Osteoblast (primary cell): ENCODE measurements at regions not wholly inside any gene's neighbourhood (a gene's known extent, or its start where the extent isn't known, plus 50 kb on each side); places are given as distances from the start of the nearest gene placed in this dataset.

ENCODE experiments used
- DNase-seq: peaks from one replicate; pipeline ENCODE4 v3.0.0; 2011; ENCODE audit warnings: low spot score, mixed read lengths; ENCODE audit not compliant: insufficient read length; ENCODE audit errors: missing footprints
- H2AFZ ChIP-seq: 2 replicates; pipeline ENCODE4 v1.6.0; 2011; ENCODE audit warnings: mild to moderate bottlenecking, low read length
- H3K27ac ChIP-seq: 2 replicates; pipeline ENCODE4 v1.5.1; 2011; ENCODE audit warnings: mild to moderate bottlenecking, low read depth, low read length, moderate library complexity
- H3K27me3 ChIP-seq: 2 replicates; pipeline ENCODE4 v1.6.0; 2012; ENCODE audit warnings: mild to moderate bottlenecking, control low read depth, inconsistent platforms, low read length, moderate library complexity; ENCODE audit not compliant: insufficient read depth
- H3K36me3 ChIP-seq: 2 replicates; pipeline ENCODE4 v1.5.1; 2011; ENCODE audit warnings: mild to moderate bottlenecking, low read length, control low read depth, moderate library complexity; ENCODE audit not compliant: insufficient read depth
- H3K4me1 ChIP-seq: 2 replicates; pipeline ENCODE4 v1.5.1; 2011; ENCODE audit warnings: mild to moderate bottlenecking, low read length, control low read depth, moderate library complexity; ENCODE audit not compliant: insufficient read depth
- H3K4me2 ChIP-seq: 2 replicates; pipeline ENCODE4 v1.6.0; 2011; ENCODE audit warnings: mild to moderate bottlenecking, low read length; ENCODE audit not compliant: insufficient read depth
- H3K4me3 ChIP-seq: fragments of 200-600 bp; sonication (generic); 3 replicates; pipeline ENCODE4 v1.5.1; 2012; ENCODE audit warnings: mild to moderate bottlenecking, low read length, inconsistent platforms; ENCODE audit not compliant: insufficient read depth
- H3K79me2 ChIP-seq: 2 replicates; pipeline ENCODE4 v1.6.0; 2012; ENCODE audit warnings: mild to moderate bottlenecking, low read length, control low read depth, inconsistent platforms; ENCODE audit not compliant: insufficient read depth
- H3K9me3 ChIP-seq: 2 replicates; pipeline ENCODE4 v1.5.1; 2011; ENCODE audit warnings: low read depth, low read length, control low read depth
- H4K20me1 ChIP-seq: 2 replicates; pipeline ENCODE4 v1.6.0; 2012; ENCODE audit warnings: mild to moderate bottlenecking, low read length, control low read depth; ENCODE audit not compliant: insufficient read depth
- CTCF ChIP-seq: IDR thresholded peaks from 2 replicates; pipeline ENCODE4 v1.5.1; 2011; ENCODE audit warnings: mild to moderate bottlenecking, low read depth, low read length, moderate library complexity; ENCODE audit errors: extremely low read depth

- H3K27ac ChIP-seq = no peak overlapping the region
- no peak overlapping the region for H2AFZ ChIP-seq
- no peaks in the 10 kb centered on the region for H3K9me3 ChIP-seq
- H3K4me2 ChIP-seq = no peak overlapping the region
- no peak overlapping the region for H3K4me3 ChIP-seq
- no peaks in the 10 kb centered on the region for H3K36me3 ChIP-seq
- no peaks in the 10 kb centered on the region for H3K79me2 ChIP-seq
- peaks cover 17% of the 10 kb centered on the region for H3K4me1 ChIP-seq
- no peaks in the 10 kb centered on the region for H4K20me1 ChIP-seq
- TF ChIP-seq CTCF = no peak
- no peak for DNase-seq
- no peaks in the 10 kb centered on the region for H3K27me3 ChIP-seq
Observed at GRCh38 chr13:40194224-40194806, 472.1 kb downstream of the FOXO1 start.

GRCh38 chr13:40197049-40197448 is 469.4 kb downstream of the FOXO1 start:
- H3K4me3 ChIP-seq = no peak overlapping the region
- no peak for TF ChIP-seq CTCF
- no peak overlapping the region for H3K4me2 ChIP-seq
- peaks cover 3% of the 10 kb centered on the region for H3K4me1 ChIP-seq
- H3K36me3 ChIP-seq = no peaks in the 10 kb centered on the region
- H3K27ac ChIP-seq = no peak overlapping the region
- H3K79me2 ChIP-seq = no peaks in the 10 kb centered on the region
- no peak overlapping the region for H2AFZ ChIP-seq
- no peak for DNase-seq
- no peaks in the 10 kb centered on the region for H3K27me3 ChIP-seq
- H4K20me1 ChIP-seq = no peaks in the 10 kb centered on the region
- H3K9me3 ChIP-seq = no peaks in the 10 kb centered on the region

GRCh38 chr13:40197936-40198595 is 468.4 kb downstream of the FOXO1 start:
- TF ChIP-seq CTCF = no peak
- H3K4me3 ChIP-seq = no peak overlapping the region
- no peak overlapping the region for H3K27ac ChIP-seq
- H3K27me3 ChIP-seq = no peaks in the 10 kb centered on the region
- peaks cover 3% of the 10 kb centered on the region for H3K4me1 ChIP-seq
- H3K36me3 ChIP-seq = no peaks in the 10 kb centered on the region
- no peak for DNase-seq
- H3K4me2 ChIP-seq = no peak overlapping the region
- H3K79me2 ChIP-seq = no peaks in the 10 kb centered on the region
- H4K20me1 ChIP-seq = no peaks in the 10 kb centered on the region
- no peak overlapping the region for H2AFZ ChIP-seq
- H3K9me3 ChIP-seq = no peaks in the 10 kb centered on the region

- Histone ChIP-seq H3K4me2 (no peak overlapping the region), H3K27ac (no peak overlapping the region), H3K9me3 (no peaks in the 10 kb centered on the region), H3K36me3 (no peaks in the 10 kb centered on the region), H2AFZ (no peak overlapping the region), H4K20me1 (no peaks in the 10 kb centered on the region), H3K4me1 (no peaks in the 10 kb centered on the region), H3K79me2 (no peaks in the 10 kb centered on the region), H3K4me3 (no peak overlapping the region), H3K27me3 (no peaks in the 10 kb centered on the region)
- DNase-seq = no peak
- TF ChIP-seq CTCF = no peak
Observed at GRCh38 chr13:40200273-40200978, 466.0 kb downstream of the FOXO1 start.
